Umbilical cord (tissue), 1 donor: ENCODE measurements at regions not wholly inside any gene's neighbourhood (a gene's known extent, or its start where the extent isn't known, plus 50 kb on each side); places are given as distances from the start of the nearest gene placed in this dataset.

Source experiments
- DNase-seq: peaks from one replicate; pipeline ENCODE4 v3.0.0-alpha.2; 2015; ENCODE audit warnings: low spot score

DNA sequence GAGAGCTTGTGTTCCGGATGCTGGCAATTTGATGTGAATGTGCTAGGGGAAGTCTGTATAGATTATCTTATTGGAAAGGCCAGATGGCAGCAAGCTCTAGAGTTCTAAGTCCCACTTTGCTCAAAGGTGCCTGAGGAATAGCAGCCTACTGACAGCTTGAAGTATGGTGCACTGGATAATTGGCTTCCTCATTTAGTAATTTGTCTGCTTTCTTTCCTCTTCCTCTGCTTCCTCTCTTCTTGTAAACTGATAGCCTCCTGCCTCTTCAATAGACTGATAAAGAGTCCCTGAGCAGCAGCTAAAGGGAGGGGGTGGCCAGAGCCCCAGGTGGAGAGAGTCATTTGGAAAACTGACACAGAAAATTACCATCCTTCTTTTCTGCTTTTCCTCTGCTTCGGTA lies 177.3 kb downstream of the FGF1 start:
- DNase-seq = no peak

- no peak for DNase-seq
Measured at GRCh38 chr5:142507531-142508372, 178.1 kb downstream of the FGF1 start.

GRCh38 chr5:142506756-142507155 lies 179.1 kb downstream of the FGF1 start:
- peak; percentile 18 for DNase-seq

GRCh38 chr5:142506046-142506445 lies 179.8 kb downstream of the FGF1 start:
- DNase-seq = no peak

DNA sequence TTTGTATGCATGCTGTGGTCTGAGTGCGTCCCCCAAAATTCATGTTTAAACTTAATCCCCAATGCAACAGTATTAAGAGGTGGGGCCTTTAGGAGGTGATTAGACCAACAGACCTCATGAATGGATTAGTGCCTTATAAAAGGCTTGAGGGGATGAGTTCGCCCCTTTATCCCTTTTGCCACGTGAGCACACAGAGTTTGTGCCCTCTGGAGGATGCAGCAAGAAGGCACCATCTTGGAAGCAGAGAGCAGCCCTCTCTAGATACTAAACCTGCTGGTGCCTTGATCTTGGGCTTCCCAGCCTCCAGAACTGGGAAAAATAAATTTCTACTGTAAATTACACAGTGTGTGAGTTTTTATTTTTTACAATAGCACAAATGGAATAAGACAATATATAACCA lies 177.1 kb upstream of the SPRY4 start:
- DNase-seq = no peak

GRCh38 chr5:142500227-142500905 lies 175.5 kb upstream of the SPRY4 start:
- DNase-seq = no peak

GRCh38 chr5:142499591-142500226 lies 174.9 kb upstream of the SPRY4 start:
- no peak for DNase-seq

- DNase-seq = no peak
Measured at GRCh38 chr5:142498298-142498697, 173.5 kb upstream of the SPRY4 start.

GRCh38 chr5:142495531-142495930 lies 170.7 kb upstream of the SPRY4 start:
- DNase-seq = peak; percentile 21

- no peak for DNase-seq
Measured at GRCh38 chr5:142493875-142494518, 169.2 kb upstream of the SPRY4 start.

GRCh38 chr5:142492781-142493281 lies 168.0 kb upstream of the SPRY4 start:
- DNase-seq = peak; percentile 70

DNA sequence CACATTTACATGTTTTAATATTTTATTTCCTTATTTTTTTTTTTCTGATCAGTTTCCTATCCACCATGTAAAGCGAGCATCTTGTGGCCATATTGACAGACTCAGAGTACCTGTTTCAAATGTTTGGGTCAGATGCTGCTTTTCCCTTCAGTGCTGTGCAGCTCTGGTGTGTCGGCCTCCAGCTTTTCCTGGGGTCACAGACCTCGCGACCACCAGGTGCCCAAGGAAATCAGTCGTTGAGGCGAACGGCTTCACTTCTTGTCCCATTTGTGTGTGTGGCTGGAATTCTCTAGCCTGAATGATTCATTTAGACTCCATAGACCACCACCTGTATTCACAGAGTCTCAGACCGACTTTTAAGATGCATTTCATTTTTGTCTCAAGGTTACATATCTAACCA lies 166.9 kb upstream of the SPRY4 start:
- DNase-seq = no peak

DNA sequence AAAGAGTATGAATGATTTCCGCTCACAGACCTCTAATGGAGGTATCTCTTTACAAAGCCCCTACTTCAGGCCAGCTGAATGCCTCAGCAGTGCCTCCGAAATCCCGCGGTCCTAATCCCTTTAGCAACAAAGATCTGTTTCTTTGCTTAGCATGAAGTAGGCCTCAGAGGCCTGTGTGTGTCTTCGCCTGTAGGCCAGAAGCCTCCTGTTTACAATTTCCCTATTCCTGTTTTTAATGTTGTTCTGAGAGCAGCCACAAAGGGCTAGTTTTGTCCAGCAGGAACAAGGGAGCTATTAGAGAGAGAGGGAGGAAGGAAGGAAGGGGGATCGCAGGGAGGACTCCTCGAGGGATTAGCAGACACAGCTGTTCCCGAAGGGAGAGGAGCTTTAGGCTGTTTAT lies 166.4 kb upstream of the SPRY4 start:
- DNase-seq = peak; percentile 22

DNA sequence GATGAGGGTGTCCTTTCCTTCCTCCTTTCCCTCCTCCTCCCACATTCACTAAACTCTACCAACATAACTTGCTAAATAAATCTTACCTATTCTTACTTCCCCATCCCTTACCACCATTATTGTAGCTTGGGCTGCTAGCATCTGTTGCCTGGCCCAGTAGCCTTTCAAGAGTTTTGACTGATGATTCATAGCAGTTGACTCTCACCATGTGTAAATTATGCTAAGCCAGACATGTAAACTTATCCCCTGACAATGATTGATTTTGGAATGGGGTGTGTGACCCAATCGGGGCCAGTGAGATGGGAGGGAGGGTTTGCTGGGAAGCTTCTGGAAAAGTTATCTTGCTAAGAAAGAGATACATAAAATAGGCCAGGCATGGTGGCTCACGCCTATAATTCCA lies 161.8 kb upstream of the SPRY4 start:
- DNase-seq = no peak

DNA sequence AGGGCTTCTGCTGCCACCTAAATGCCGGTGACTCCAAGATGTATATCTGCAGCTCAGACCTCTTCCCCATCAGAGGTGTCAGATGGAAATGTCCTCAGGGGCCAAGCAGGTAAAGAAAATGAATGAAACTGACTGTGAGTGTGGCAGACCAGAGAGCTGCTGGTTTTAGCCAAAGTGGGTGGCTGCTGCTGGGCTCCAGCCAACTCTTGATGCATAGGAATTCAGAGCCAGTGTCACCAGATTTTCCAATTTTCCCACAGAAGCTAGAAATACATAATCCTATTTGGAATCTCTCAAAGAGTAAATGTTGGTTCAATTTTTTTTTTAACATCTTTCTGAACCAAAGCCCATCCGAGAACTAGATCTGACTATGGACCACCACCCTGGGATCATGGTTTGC lies 161.2 kb upstream of the SPRY4 start:
- no peak for DNase-seq

GRCh38 chr5:142484821-142485387 lies 160.1 kb upstream of the SPRY4 start:
- DNase-seq = no peak

- DNase-seq = no peak
Measured at GRCh38 chr5:142482207-142482606, 157.4 kb upstream of the SPRY4 start.

- DNase-seq = no peak
Measured at GRCh38 chr5:142481410-142481809, 156.6 kb upstream of the SPRY4 start.

DNA sequence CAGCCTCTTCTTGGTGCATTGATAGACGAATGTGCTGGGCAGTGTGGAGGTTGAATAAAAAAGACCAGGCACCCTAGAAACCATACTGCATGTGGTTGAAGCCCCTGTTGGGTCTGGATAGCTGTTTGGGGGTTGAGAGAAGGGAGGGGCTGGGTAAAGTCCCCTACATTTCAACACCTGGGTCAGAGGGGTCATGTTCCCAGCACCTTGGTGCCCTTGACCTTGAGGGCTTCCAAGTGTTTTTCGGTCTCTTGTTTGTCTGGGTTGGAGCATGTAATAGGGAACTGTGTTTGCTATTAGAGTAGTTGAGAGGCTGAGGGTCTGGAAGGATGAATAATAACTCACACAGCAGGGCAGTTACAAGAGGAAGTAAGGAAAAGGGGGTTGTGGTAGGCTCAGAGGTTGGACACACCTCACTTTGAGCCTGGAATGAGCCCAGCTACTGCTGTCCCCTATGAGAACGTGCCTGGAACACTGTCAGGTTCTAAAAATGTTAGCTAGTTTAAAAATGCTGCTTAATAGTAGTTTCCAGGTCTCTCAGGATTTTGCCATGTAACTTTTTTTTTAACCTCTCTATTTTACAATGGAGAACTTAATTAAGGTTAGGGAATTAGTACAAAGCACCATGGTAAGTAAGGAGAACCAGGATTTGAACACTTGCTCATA lies 155.2 kb upstream of the SPRY4 start:
- no peak for DNase-seq

- no peak for DNase-seq
Measured at GRCh38 chr5:142479150-142479549, 154.3 kb upstream of the SPRY4 start.

GRCh38 chr5:142478113-142478512 lies 153.3 kb upstream of the SPRY4 start:
- no peak for DNase-seq
